SW 1271 (cell line): ENCODE measurements at regions not wholly inside any gene's neighbourhood (a gene's known extent, or its start where the extent isn't known, plus 50 kb on each side); places are given as distances from the start of the nearest gene placed in this dataset.

ENCODE experiments used
- DNase-seq, 2 experiments: peaks; one replicate each; lab custom pipeline; 2025; lab: John Stamatoyannopoulos, UW

- DNase-seq, result no peak
These were observed 173.6 kb upstream of the CNR1 start for GRCh38 chr6:88339761-88340160.

- no peak for DNase-seq
These were observed 155.2 kb upstream of the CNR1 start for GRCh38 chr6:88321306-88321705.

GRCh38 chr6:88311561-88311960, 145.4 kb upstream of the CNR1 start:
- DNase-seq, result no peak

- DNase-seq, result no peak
These were observed 138.4 kb upstream of the CNR1 start for GRCh38 chr6:88304520-88304919.

GRCh38 chr6:88302769-88303225, 136.7 kb upstream of the CNR1 start:
- DNase-seq, result no peak

DNA sequence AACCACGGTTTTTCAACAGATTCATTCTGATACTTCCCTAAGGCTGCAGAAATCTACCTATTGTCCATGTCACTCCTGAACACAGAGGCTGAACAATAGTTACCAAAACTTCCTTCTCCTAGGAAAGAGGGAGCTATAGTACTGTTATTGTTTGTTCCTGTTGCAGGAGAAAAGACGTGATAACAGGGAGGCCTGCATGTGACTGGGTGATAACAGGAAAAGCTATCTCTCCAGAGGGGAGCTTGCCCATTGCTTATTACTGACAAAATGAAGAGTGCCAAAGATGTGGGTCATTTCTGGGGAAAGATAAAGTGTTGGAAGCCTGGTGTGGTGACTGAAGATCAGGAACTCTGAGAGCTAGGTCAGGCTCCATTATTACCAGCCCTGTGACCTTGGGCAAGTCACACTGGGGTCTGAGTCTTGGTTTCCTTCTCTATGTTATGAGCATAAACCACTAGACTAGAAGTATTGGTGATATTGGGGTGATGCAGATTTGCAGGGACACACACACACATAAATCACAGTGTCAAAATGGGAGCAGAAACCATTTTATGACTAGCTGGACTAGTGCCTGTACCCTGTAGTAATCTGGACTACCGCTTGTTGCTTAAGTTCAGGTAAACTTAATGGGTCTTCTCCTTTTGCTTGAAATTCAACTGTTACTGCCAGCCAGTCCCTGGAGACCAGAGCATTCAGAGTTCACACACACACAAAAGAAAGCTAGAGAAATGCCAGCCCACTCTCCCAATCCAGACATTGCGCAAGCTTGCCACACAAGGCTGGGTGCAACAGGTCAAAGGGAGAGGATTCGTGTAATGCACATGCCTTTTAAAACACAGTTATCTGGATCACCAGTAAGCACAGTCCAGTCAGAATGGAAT, 136.0 kb upstream of the CNR1 start:
- DNase-seq, result no peak

GRCh38 chr6:88301256-88301655, 135.1 kb upstream of the CNR1 start:
- DNase-seq, result no peak

DNA sequence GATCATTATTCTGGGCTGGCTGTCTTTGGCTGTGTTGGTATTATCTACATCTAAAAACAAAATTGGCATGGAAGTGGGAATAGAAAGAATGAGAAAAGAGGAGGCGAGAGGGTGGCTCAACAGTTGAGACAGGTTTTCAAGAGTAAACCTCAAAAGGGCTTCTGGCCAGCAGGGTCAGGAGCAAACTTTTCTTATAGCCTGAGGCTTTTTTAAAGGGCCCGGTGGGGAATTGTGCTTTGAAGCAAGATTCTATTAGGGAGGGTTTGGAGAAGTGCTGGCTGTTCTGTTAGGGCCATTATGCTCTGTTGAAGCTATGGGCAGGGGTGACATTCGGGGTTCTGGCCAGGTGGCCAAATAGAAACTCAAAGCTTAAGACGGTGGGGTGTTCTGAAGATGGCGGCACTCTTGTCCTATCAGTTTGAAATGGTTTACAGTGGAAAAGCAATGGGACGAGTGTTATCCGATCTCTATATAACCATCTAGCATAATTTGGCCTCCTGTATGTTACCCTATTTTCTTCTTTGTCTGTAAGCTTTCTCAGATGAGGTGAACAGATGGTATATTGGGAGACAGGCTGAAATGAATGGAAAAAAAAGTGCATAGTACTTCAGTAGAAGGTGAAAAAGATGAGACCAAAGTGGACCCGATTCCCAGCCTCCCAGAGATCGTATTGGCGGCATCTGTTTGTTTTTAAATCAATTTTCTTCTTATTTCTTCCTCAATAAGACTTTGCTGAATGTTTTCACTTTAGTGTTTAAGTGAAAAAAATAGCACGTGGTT, 132.1 kb upstream of the CNR1 start:
- no peak for DNase-seq

GRCh38 chr6:88296694-88297093, 130.5 kb upstream of the CNR1 start:
- no peak for DNase-seq

DNA sequence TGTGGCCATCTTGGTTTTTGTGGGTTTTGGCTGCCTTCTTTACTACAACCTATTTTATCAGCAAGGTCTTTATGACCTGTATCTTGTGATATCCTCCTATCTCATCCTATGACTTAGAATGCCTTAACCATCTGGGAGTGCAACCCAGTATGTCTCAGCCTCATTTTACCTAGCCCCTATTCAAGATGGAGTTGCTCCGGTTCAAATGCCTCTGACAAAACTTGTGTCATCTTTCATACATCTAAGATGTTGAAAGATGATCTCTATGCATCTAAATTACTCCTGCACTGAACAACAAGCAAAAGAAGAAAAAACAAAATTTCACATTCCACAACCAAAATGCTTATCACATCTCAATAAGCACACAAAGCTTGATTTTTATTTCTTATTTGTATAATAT, 129.5 kb upstream of the CNR1 start:
- no peak for DNase-seq

DNA sequence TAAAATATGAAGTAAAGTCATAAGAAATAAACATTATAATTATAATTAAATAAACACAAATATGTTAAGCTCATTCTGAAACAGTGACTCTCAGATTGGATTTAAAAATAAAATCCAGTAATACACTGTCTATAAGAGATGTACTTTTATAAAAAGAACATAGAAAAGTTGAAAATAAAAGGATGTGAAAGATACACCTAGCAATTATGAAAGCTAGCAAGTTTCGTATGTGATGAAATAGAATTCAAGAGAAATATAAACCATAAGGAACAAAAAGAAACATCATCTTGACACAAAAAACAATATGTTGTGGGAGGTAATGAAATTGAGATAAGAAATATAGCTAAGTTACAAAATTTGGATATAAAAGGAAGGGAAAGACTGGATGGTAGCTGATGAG, 128.6 kb upstream of the CNR1 start:
- DNase-seq, result no peak

- no peak for DNase-seq
These were observed 124.3 kb upstream of the CNR1 start for GRCh38 chr6:88290411-88290810.

- DNase-seq, result no peak
These were observed 121.5 kb upstream of the CNR1 start for GRCh38 chr6:88287696-88288095.

- no peak for DNase-seq
These were observed 110.2 kb upstream of the CNR1 start for GRCh38 chr6:88276331-88276730.

GRCh38 chr6:88268508-88268907, 102.4 kb upstream of the CNR1 start:
- DNase-seq, result no peak

DNA sequence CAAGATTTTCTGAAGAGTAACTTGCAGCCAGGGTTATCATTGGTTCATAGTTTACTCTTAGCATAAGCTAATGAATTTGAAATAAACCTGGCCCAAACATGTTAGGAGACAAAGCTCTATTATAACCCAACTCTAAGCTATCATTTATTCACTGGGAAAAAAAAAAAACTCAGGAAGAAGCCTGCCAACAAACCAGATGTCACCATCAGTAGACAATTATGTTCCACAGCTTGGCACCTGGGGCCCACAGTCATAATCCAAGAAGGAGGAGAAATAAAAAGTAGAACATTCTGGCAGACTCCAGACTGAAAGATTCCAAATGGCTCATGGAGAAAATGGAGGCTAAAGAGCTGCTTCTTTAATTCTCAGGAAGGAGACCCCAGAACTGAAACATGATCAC, 100.0 kb upstream of the CNR1 start:
- no peak for DNase-seq

DNA sequence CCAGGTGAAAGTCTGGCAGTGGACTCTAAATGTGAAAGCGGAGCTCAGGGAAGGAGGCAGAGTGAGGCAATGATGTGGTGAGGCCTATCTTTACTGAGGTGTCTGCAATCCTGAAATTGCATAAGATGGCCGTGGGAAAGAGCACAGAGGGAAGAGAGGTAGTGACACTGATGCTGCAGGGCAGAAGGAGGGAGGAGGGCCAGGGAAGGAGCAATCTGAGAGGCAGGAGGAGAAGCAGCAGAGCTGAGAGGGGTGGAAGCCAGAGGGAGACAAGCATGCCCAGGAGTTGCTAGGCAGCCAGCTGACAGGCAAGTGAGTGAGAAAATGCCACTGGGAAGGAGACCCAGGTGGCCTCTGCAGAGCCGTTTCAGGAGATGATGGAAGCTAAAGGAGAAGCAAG, 97.4 kb upstream of the CNR1 start:
- no peak for DNase-seq

DNA sequence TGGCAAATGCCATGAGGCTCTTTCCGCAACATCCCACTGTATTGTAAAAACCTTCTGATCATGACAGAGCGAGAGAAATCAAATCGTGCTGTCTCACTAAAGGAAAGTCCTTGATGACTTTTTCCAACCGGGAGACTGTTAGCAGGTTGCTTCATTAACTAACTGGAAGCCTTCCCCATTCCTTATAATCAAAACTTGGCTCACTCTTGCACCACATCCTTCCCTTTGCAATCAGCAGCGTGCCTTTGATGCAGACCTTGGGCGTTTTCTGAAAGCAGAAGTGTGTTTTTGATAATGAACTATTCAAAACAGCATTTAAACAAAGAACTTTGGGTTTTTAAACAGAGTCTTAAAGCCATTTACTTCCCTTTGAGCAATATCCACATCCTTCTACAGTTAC, 96.2 kb upstream of the CNR1 start:
- DNase-seq, result no peak

- no peak for DNase-seq
These were observed 85.2 kb upstream of the CNR1 start for GRCh38 chr6:88251301-88251700.

GRCh38 chr6:88248709-88249321, 82.7 kb upstream of the CNR1 start:
- DNase-seq, result no peak

DNA sequence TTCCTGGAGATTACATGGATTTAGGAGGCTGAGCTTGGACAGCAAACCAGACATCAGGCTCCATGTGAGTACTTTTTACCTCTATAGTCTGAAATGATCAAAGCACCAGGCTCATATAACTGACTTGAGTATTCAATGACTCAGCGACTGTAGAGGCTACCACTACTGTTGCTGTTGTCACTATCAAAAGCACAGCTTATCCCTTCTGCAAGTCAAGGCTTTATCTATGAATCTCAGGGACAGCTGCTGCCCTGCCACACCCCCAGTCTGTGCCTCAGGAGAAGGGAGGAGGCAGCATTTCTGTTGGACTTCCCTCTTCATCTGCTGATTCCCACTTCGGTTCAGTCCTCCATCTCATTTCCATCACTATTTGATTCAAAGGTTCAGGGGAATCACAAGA, 80.5 kb upstream of the CNR1 start:
- no peak for DNase-seq

GRCh38 chr6:88244721-88245120, 78.6 kb upstream of the CNR1 start:
- no peak for DNase-seq

- DNase-seq, result no peak
These were observed 72.8 kb upstream of the CNR1 start for GRCh38 chr6:88238901-88239300.
